Kidney (tissue), 13 donors: ENCODE measurements at regions not wholly inside any gene's neighbourhood (a gene's known extent, or its start where the extent isn't known, plus 50 kb on each side); places are given as distances from the start of the nearest gene placed in this dataset.

Experiments used
- DNase-seq, 5 donors: peaks; one replicate each; pipeline ENCODE4 v3.0.0-alpha.2; 2013 to 2020
- FAIRE-seq: peaks from 2 replicates; lab custom pipeline; 2012; peaks lifted over from hg19 to GRCh38; lab: Jason Lieb, UNC
- H3K27ac ChIP-seq, 2 donors: one replicate each; pipeline ENCODE4 v1.7.0; 2013; ENCODE audit warnings: low read depth in 2 of 2, low read length in 2 of 2, inconsistent platforms in 1 of 2
- H3K27me3 ChIP-seq: one replicate; pipeline ENCODE4 v1.7.1; 2013; ENCODE audit warnings: low read length, inconsistent platforms; ENCODE audit not compliant: control insufficient read depth, insufficient read depth
- H3K36me3 ChIP-seq, 3 donors: one replicate each; pipeline versions ENCODE4 v1.7.0 to v1.7.1; 2013; ENCODE audit warnings: low read length in 3 of 3, control low read depth in 1 of 3, inconsistent platforms in 1 of 3; ENCODE audit not compliant: insufficient read depth in 3 of 3, control insufficient read depth in 2 of 3
- H3K4me1 ChIP-seq, 3 donors: one replicate each; pipeline versions ENCODE4 v1.7.0 to v1.7.1; 2013; ENCODE audit warnings: low read length in 3 of 3, inconsistent platforms in 1 of 3, low read depth in 1 of 3; ENCODE audit not compliant: control insufficient read depth in 2 of 3, insufficient read depth in 2 of 3
- H3K4me3 ChIP-seq, 3 donors: one replicate each; pipeline versions ENCODE4 v1.7.0 to v1.8.1; 2013; ENCODE audit warnings: low read length in 3 of 3, control low read depth in 1 of 3, inconsistent platforms in 1 of 3
- H3K9ac ChIP-seq, 3 donors: one replicate each; pipeline versions ENCODE4 v1.7.0 to v1.7.1; 2013; ENCODE audit warnings: low read length in 3 of 3, control low read depth in 1 of 3, inconsistent platforms in 1 of 3
- H3K9me3 ChIP-seq, 3 donors: one replicate each; pipeline versions ENCODE4 v1.7.0 to v1.7.1; 2013; ENCODE audit warnings: low read length in 3 of 3, control low read depth in 1 of 3, inconsistent platforms in 1 of 3; ENCODE audit not compliant: control insufficient read depth in 2 of 3, insufficient read depth in 1 of 3
- CTCF ChIP-seq: IDR thresholded peaks from 3 replicates; pipeline ENCODE4 v1.5.1; 2012; ENCODE audit warnings: mild to moderate bottlenecking, moderate library complexity, borderline replicate concordance; ENCODE audit not compliant: insufficient read depth; ENCODE audit errors: extremely low read depth
- intact Hi-C: fragments of 100-400 bp; cut with DNase I; formaldehyde crosslinking; loops from one replicate; pipeline ENCODE4 v1.11.1; 2022
- donor health status: control.
- donor health status: control.
- donor health status: control.
- donor health status: control.
- donor health status: control.
- donor health status: DM: yes; HTN: yes; CAD: no.
- donor health status: Normal renal cell carcinoma (clear cell type).

- intact Hi-C loops, result no loop called here
- Histone ChIP-seq H3K9ac (no peak overlapping the region), H3K27ac (no peak overlapping the region), H3K36me3 (no peaks in the 10 kb centered on the region), H3K27me3 (no peaks in the 10 kb centered on the region), H3K4me1 (peaks cover 0 to 3% (median 0%) of the 10 kb centered on the region in 3 donors), H3K9me3 (no peaks in the 10 kb centered on the region), H3K4me3 (no peak overlapping the region)
- no peak for TF ChIP-seq CTCF
- FAIRE-seq (no peak), DNase-seq (no peak)
Measured at GRCh38 chr3:170759511-170760173, 110.4 kb downstream of the RPL22L1 start.

- H3K36me3 ChIP-seq, result no peaks in the 10 kb centered on the region
- FAIRE-seq (no peak), DNase-seq (no peak)
- H3K27ac ChIP-seq, result no peak overlapping the region
- no peak overlapping the region for H3K4me3 ChIP-seq
- H3K9me3 ChIP-seq, result no peaks in the 10 kb centered on the region
- intact Hi-C loops, result no loop called here
- TF ChIP-seq CTCF, result no peak
- no peak overlapping the region for H3K9ac ChIP-seq
- peaks cover 0 to 3% (median 3%) of the 10 kb centered on the region in 3 donors for H3K4me1 ChIP-seq
- H3K27me3 ChIP-seq, result no peaks in the 10 kb centered on the region
Measured at GRCh38 chr3:170757038-170757437, 113.0 kb downstream of the RPL22L1 start.

- FAIRE-seq (no peak), DNase-seq (no peak)
- H3K9me3 ChIP-seq, result no peaks in the 10 kb centered on the region
- H3K4me3 ChIP-seq, result no peak overlapping the region
- H3K4me1 ChIP-seq, result peaks cover 3 to 13% (median 3%) of the 10 kb centered on the region in 3 donors
- no peaks in the 10 kb centered on the region for H3K27me3 ChIP-seq
- H3K9ac ChIP-seq, result no peak overlapping the region
- no peak for TF ChIP-seq CTCF
- intact Hi-C loops, result no loop called here
- no peaks in the 10 kb centered on the region for H3K36me3 ChIP-seq
- no peak overlapping the region for H3K27ac ChIP-seq
Measured at GRCh38 chr3:170754311-170754693, 115.7 kb downstream of the RPL22L1 start.
